Mucosa of descending colon (tissue), 3 donors: ENCODE measurements at regions not wholly inside any gene's neighbourhood (a gene's known extent, or its start where the extent isn't known, plus 50 kb on each side); places are given as distances from the start of the nearest gene placed in this dataset.

Source experiments
- ATAC-seq: fragments of 200-7000 bp; cut with Tn5 transposase; one replicate; pipeline ENCODE4 v1.9.1; 2020; ENCODE audit warnings: mild to moderate bottlenecking, moderate library complexity
- DNase-seq, 3 donors: peaks; one replicate each; pipeline ENCODE4 v3.0.0-alpha.2; 2020
- H3K36me3 ChIP-seq: fragments of 200-600 bp; one replicate; pipeline ENCODE4 v1.8.0; 2021; ENCODE audit warnings: low read depth, mild to moderate bottlenecking
- H3K4me1 ChIP-seq: fragments of 200-600 bp; one replicate; pipeline ENCODE4 v1.8.0; 2021; ENCODE audit warnings: low read depth, mild to moderate bottlenecking
- H3K4me3 ChIP-seq: fragments of 200-600 bp; one replicate; pipeline ENCODE4 v1.8.0; 2021; ENCODE audit warnings: mild to moderate bottlenecking
- H3K9me3 ChIP-seq: fragments of 200-600 bp; one replicate; pipeline ENCODE4 v1.8.0; 2021; ENCODE audit warnings: mild to moderate bottlenecking
- CTCF ChIP-seq: fragments of 200-600 bp; IDR thresholded peaks from one replicate; pipeline ENCODE4 v1.8.0; 2022; ENCODE audit warnings: antibody characterized with exemption, mild to moderate bottlenecking
- intact Hi-C, 2 donors: fragments of 100-400 bp; cut with DNase I in 1 of 2; cut with micrococcal nuclease in 1 of 2; formaldehyde crosslinking; loops; one replicate each; pipeline versions ENCODE4 v1.11.0 to v1.11.1; 2022; cut with DNase I, micrococcal nuclease
- donor health status: DM: no; HTN: no; CAD: no; lungs with moderate emphysema.
- donor health status: DM: no; HTN: no; CAD: no.
- donor health status: DM: no; HTN: yes; CAD: no.

DNA sequence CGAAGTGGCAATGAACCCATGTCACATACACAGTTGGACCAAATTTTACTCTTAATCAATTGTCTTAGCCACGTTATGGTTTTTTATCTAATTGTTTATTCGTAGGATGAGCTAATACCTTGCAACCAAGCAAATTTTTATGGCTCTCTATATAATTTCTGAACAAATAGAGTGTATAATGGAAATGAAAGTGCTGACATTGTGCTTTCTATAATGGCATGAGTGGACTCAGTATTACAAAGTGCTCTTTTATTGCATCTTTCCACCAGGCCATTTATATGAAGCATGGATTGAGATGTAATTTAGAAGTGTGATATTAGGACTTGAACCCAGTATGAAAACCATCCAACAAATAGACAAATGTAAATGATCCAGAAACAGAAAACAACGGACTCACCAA is 1096.0 kb downstream of the DTWD2 start:
- no peak for TF ChIP-seq CTCF
- DNase-seq: no peak
- Histone ChIP-seq H3K36me3 (no peaks in the 10 kb centered on the region), H3K4me1 (no peaks in the 10 kb centered on the region), H3K9me3 (no peaks in the 10 kb centered on the region), H3K4me3 (no peak overlapping the region)
- ATAC-seq: no peak
- intact Hi-C loops: no loop called here

- DNase-seq: no peak
- Histone ChIP-seq H3K4me1 (no peaks in the 10 kb centered on the region), H3K4me3 (no peak overlapping the region), H3K9me3 (no peaks in the 10 kb centered on the region), H3K36me3 (no peaks in the 10 kb centered on the region)
- no peak for ATAC-seq
- no peak for TF ChIP-seq CTCF
- intact Hi-C loops: no loop called here
Measured at GRCh38 chr5:117889596-117889995, 1098.8 kb downstream of the DTWD2 start.

DNA sequence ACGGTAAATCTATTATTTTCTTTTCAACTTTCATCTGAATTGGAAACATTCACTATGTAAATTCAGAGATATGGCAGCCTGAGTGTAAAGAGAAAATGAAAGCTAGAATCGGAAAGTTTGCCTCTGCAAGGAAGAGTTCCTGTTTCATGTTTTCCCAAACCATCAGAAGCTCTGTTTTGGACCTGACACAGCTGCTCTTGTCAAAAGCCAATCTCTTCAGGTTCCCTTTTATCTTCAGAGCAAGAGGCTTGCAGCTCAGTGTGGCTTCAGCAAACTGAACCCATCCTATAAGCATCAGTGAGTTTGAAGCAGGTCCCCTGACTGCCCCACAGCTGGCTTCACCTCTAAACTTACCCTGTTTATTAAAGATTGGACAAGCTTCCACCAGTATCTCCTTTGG is 1099.7 kb downstream of the DTWD2 start:
- no peak for TF ChIP-seq CTCF
- intact Hi-C loops: no loop called here
- DNase-seq (no peak), ATAC-seq (no peak)
- H3K9me3 ChIP-seq: no peaks in the 10 kb centered on the region
- H3K4me1 ChIP-seq: no peaks in the 10 kb centered on the region
- H3K36me3 ChIP-seq: no peaks in the 10 kb centered on the region
- H3K4me3 ChIP-seq: no peak overlapping the region

- DNase-seq (no peak), ATAC-seq (no peak)
- H3K4me3 ChIP-seq: no peak overlapping the region
- no peaks in the 10 kb centered on the region for H3K36me3 ChIP-seq
- no peak for TF ChIP-seq CTCF
- H3K9me3 ChIP-seq: no peaks in the 10 kb centered on the region
- intact Hi-C loops: no loop called here
- H3K4me1 ChIP-seq: no peaks in the 10 kb centered on the region
Measured at GRCh38 chr5:117881426-117882230, 1106.7 kb downstream of the DTWD2 start.

DNA sequence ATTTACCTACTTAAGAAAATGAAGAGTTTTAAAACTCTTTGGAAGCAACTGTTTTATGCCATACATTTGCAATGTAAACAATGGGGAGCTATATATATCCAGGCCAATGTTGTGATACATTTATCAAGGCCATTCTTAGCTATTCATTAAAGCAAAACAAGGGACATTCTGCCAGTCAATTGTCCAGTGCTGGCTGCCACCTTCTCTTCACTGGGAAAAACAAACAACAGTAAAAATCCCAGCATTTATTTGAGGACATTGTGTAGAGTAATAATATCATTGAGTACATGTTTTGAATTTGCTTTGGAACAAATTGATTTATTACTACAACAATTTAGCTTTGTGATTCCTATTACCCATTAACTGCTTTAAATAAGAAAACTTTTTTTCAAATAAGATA is 1107.4 kb downstream of the DTWD2 start:
- no peak overlapping the region for H3K4me3 ChIP-seq
- no peak for TF ChIP-seq CTCF
- ATAC-seq (no peak), DNase-seq (no peak)
- no peaks in the 10 kb centered on the region for H3K9me3 ChIP-seq
- intact Hi-C loops: no loop called here
- no peaks in the 10 kb centered on the region for H3K36me3 ChIP-seq
- no peaks in the 10 kb centered on the region for H3K4me1 ChIP-seq

GRCh38 chr5:117877731-117878130 is 1110.6 kb downstream of the DTWD2 start:
- no peaks in the 10 kb centered on the region for H3K4me1 ChIP-seq
- H3K9me3 ChIP-seq: peaks cover 5% of the 10 kb centered on the region
- TF ChIP-seq CTCF: no peak
- ATAC-seq: no peak
- no peaks in the 10 kb centered on the region for H3K36me3 ChIP-seq
- DNase-seq: no peak
- intact Hi-C loops: no loop called here
- H3K4me3 ChIP-seq: no peak overlapping the region
